ENCODE measurements at regions not wholly inside any gene's neighbourhood (a gene's known extent, or its start where the extent isn't known, plus 50 kb on each side); places are given as distances from the start of the nearest gene placed in this dataset.

DNA sequence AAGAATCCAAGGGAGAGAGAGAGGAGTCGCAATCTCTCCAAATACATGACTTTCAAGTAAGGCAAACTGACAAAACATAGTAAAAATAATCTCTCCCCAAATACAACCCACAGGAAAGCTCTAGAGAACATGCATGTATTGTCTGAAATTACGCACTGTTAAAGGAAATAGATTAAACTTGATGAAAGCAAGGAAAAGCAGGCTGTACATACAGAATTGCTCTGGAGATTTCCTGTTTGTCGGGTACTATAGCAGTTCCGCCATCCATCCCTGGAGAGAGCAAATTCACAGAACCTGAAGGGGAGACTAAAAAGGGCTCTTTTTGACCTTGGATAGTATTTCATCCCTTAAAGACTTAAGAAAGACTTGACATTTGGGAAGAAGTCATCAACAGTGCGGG, 170.2 kb upstream of the BET1 start:
- H3K9me2 ChIP-seq (replicated peaks; ENCODE audit: insufficient read depth) = no peaks in the 10 kb centered on the region
- H3K4me3 ChIP-seq = no peak overlapping the region
- H3K27me3 ChIP-seq = no peaks in the 10 kb centered on the region
- no peak overlapping the region for H3K4me2 ChIP-seq
- H3K36me3 ChIP-seq (replicated peaks; ENCODE audit: insufficient read depth, low read depth) = no peaks in the 10 kb centered on the region
- no peaks in the 10 kb centered on the region for H4K20me1 ChIP-seq (ENCODE audit: insufficient read depth, poor library complexity, severe bottlenecking)
- DNase-seq (ENCODE audit: low spot score) = no peak
- no peaks in the 10 kb centered on the region for H3K9me3 ChIP-seq (ENCODE audit: low read depth)
- 88% methylated on average over 5 of the region's 5 CpGs for WGBS (ENCODE audit: low lambda C conversion rate, missing lambda C conversion rate)
- no peaks in the 10 kb centered on the region for H3K4me1 ChIP-seq (ENCODE audit: insufficient read depth)
- H2AFZ ChIP-seq = no peak overlapping the region
- TF ChIP-seq EZH2phosphoT487 (IDR thresholded peaks at IDR 0.05; ENCODE audit: low read depth, severe bottlenecking, unreplicated experiment) (no peak), EZH2 (IDR thresholded peaks at IDR 0.05; ENCODE audit: borderline replicate concordance) (no peak), CTCF (IDR thresholded peaks at IDR 0.05; ENCODE audit: poor library complexity) (no peak)
- H3K27ac ChIP-seq = no peak overlapping the region
- no peaks in the 10 kb centered on the region for H3K79me2 ChIP-seq

DNA sequence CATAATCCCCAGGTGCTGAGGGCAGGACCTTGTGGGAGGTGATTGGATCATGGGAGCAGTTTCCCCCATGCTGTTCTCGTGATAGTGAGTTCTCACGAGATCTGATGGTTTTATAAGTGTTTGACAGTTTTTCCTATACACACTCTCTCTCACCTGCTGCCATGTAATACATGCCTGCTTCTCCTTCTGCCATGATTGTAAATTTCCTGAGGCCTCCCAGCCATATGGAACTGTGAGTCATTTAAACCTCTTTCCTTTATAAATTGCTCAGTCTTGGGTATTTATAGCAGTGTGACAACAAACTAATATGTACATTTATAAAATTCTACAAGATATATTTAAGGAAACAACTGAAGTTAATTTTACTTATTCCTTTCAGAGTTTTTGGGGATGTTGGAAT, 170.8 kb upstream of the BET1 start:
- Histone ChIP-seq H3K36me3 (replicated peaks; ENCODE audit: insufficient read depth, low read depth) (no peaks in the 10 kb centered on the region), H3K27ac (no peak overlapping the region), H3K4me2 (no peak overlapping the region), H3K4me1 (ENCODE audit: insufficient read depth) (no peaks in the 10 kb centered on the region), H2AFZ (no peak overlapping the region), H4K20me1 (ENCODE audit: insufficient read depth, poor library complexity, severe bottlenecking) (no peaks in the 10 kb centered on the region), H3K79me2 (no peaks in the 10 kb centered on the region), H3K9me2 (replicated peaks; ENCODE audit: insufficient read depth) (no peaks in the 10 kb centered on the region), H3K27me3 (no peaks in the 10 kb centered on the region), H3K4me3 (no peak overlapping the region), H3K9me3 (ENCODE audit: low read depth) (no peaks in the 10 kb centered on the region)
- no peak for DNase-seq (ENCODE audit: low spot score)
- TF ChIP-seq CTCF (IDR thresholded peaks at IDR 0.05; ENCODE audit: poor library complexity) = no peak
- WGBS (ENCODE audit: low lambda C conversion rate, missing lambda C conversion rate) = 66% methylated on average over 2 of the region's 2 CpGs

- Histone ChIP-seq H4K20me1 (ENCODE audit: insufficient read depth, poor library complexity, severe bottlenecking) (no peaks in the 10 kb centered on the region), H3K79me2 (no peaks in the 10 kb centered on the region), H2AFZ (no peak overlapping the region), H3K4me1 (ENCODE audit: insufficient read depth) (no peaks in the 10 kb centered on the region), H3K36me3 (replicated peaks; ENCODE audit: insufficient read depth, low read depth) (no peaks in the 10 kb centered on the region), H3K27me3 (no peaks in the 10 kb centered on the region), H3K27ac (no peak overlapping the region), H3K9me3 (ENCODE audit: low read depth) (no peaks in the 10 kb centered on the region), H3K4me2 (no peak overlapping the region), H3K9me2 (replicated peaks; ENCODE audit: insufficient read depth) (no peaks in the 10 kb centered on the region), H3K4me3 (no peak overlapping the region)
- no peak for DNase-seq (ENCODE audit: low spot score)
- 70% methylated on average over 4 of the region's 4 CpGs for WGBS (ENCODE audit: low lambda C conversion rate, missing lambda C conversion rate)
- TF ChIP-seq CTCF (IDR thresholded peaks at IDR 0.05; ENCODE audit: poor library complexity) = no peak
- TF ChIP-seq EZH2phosphoT487 (IDR thresholded peaks at IDR 0.05; ENCODE audit: low read depth, severe bottlenecking, unreplicated experiment) = no peak
- no peak for TF ChIP-seq EZH2 (IDR thresholded peaks at IDR 0.05; ENCODE audit: borderline replicate concordance)
These were observed 172.6 kb upstream of the BET1 start for GRCh38 chr7:94176694-94177200.

DNA sequence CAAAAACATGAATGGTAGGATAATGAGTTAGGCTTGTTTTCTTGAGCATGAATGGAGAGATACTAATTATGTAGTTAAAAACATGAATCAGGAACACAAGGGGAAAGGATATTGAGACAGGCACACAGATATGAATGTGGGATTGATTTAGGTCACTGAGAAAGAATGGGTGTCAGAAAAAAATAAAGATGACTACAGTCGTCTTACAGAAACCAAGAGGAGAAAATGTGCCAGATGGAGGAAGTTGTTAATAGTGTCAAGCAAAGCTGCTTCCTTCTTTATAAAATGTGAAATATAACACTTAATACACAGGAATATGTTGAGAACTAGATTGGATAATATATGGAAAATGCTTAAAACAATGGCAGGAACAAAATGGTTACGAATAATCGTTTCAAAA, 173.3 kb upstream of the BET1 start:
- H3K9me2 ChIP-seq (replicated peaks; ENCODE audit: insufficient read depth) = no peaks in the 10 kb centered on the region
- no peaks in the 10 kb centered on the region for H3K4me1 ChIP-seq (ENCODE audit: insufficient read depth)
- no peak overlapping the region for H3K4me3 ChIP-seq
- H3K4me2 ChIP-seq = no peak overlapping the region
- no peaks in the 10 kb centered on the region for H3K79me2 ChIP-seq
- no peak for DNase-seq (ENCODE audit: low spot score)
- H2AFZ ChIP-seq = no peak overlapping the region
- TF ChIP-seq EZH2 (IDR thresholded peaks at IDR 0.05; ENCODE audit: borderline replicate concordance) (no peak), EZH2phosphoT487 (IDR thresholded peaks at IDR 0.05; ENCODE audit: low read depth, severe bottlenecking, unreplicated experiment) (no peak), CTCF (IDR thresholded peaks at IDR 0.05; ENCODE audit: poor library complexity) (no peak)
- 90% methylated on average over 3 of the region's 3 CpGs for WGBS (ENCODE audit: low lambda C conversion rate, missing lambda C conversion rate)
- no peaks in the 10 kb centered on the region for H3K27me3 ChIP-seq
- H3K9me3 ChIP-seq (ENCODE audit: low read depth) = no peaks in the 10 kb centered on the region
- H3K36me3 ChIP-seq (replicated peaks; ENCODE audit: insufficient read depth, low read depth) = no peaks in the 10 kb centered on the region
- no peaks in the 10 kb centered on the region for H4K20me1 ChIP-seq (ENCODE audit: insufficient read depth, poor library complexity, severe bottlenecking)
- no peak overlapping the region for H3K27ac ChIP-seq

Data from hepatocyte (in vitro differentiated cells).